ENCODE measurements at regions not wholly inside any gene's neighbourhood (a gene's known extent, or its start where the extent isn't known, plus 50 kb on each side); places are given as distances from the start of the nearest gene placed in this dataset.
A peak's percentile ranks its signal among the peaks of the same experiment; 100 is the strongest.

GRCh38 chr2:8282858-8283252, 399.0 kb upstream of the ID2 start:
- no peak for DNase-seq (ENCODE audit: low spot score)

GRCh38 chr2:8285081-8285480, 396.8 kb upstream of the ID2 start:
- no peak for DNase-seq (ENCODE audit: low spot score)

DNA sequence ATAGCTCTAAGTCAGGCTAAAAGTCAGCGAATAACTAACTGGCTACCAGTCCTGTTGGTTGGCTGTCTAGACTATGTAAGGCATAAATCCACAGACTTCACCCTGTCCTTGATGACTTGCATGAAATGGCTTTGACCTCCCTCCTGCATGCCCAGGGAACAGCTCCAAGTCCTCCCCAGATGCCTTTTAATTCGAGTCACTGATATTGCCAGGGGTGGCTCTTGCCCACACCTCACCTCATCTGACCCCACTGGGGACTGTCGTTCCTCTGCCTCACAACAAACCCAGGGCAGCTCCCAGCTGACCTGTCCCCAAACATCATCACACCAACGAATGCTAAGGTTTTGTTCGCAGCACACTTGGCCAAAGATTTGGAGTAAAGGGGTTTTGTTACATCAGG, 396.0 kb upstream of the ID2 start:
- no peak for DNase-seq (ENCODE audit: low spot score)

DNA sequence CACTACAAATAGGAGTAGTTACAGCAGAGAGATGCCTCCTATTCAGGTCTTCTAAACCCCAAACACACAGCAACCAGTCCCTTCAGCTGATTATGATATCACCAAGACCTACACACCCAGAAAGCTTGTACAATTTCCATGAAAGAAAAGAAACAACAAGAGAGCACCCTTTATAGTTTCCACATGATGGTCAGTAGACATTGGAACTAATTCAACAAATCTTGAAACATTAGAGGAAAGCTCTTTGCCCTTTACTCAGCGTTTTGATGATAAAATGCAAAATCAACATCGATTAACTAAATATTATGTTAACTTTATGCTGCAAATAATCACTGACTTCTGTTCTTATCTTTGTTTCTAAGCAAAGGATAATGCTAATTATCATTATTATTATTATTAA, 393.6 kb upstream of the ID2 start:
- DNase-seq (ENCODE audit: low spot score): no peak

- no peak for DNase-seq (ENCODE audit: low spot score)
Measured at GRCh38 chr2:8289111-8289510, 392.7 kb upstream of the ID2 start.

DNA sequence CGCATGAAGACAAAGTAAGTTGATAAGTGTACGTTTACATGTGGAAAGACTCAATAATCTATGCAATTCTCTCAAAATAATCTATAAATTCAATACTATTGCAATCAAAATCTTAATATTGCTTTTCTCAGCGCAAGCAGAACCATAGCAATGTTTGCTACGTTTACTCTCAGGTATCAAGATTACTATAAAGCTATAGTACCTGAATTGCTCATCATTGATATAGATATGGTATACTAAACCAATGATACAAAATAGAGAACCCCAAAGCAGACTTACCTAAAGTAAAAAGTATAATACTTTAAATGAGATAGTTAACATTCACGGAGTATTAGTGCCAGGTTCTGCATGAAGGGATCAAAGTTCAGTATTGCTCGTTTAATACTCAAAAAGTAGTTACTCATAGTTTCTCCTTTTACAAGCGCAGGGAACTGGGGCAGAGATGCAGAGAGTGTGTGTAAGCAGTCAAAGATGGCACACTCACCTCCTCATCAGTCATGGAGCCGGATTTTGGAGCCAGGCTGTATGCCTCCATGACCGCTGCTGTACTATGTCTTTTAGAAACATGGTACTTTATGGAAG, 391.0 kb upstream of the ID2 start:
- DNase-seq (ENCODE audit: low spot score): no peak

GRCh38 chr2:8296306-8296705, 385.6 kb upstream of the ID2 start:
- DNase-seq (ENCODE audit: low spot score): no peak

GRCh38 chr2:8297376-8298231, 384.3 kb upstream of the ID2 start:
- DNase-seq (ENCODE audit: low spot score): no peak

DNA sequence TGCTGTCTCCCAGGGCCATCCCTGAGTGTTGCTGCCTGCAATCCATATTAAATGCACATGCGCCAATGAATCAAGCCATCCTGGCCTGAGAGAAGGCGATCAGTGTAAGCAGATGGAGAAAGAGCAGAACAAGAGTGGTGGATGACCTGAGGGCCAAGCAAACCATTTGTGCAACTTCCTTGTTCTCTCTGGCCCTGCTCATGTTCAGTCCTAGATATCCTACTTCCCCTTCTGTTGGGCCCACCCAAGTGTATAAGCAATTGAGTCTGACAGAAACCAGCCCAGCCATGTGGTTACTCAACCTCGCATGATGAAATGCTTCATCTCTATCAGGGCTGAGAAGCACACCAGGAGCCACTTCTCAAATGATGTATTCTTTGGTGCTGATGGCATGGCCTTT, 383.1 kb upstream of the ID2 start:
- DNase-seq (ENCODE audit: low spot score): no peak

GRCh38 chr2:8300216-8300615, 381.6 kb upstream of the ID2 start:
- DNase-seq (ENCODE audit: low spot score): no peak

GRCh38 chr2:8300905-8301304, 381.0 kb upstream of the ID2 start:
- no peak for DNase-seq (ENCODE audit: low spot score)

DNA sequence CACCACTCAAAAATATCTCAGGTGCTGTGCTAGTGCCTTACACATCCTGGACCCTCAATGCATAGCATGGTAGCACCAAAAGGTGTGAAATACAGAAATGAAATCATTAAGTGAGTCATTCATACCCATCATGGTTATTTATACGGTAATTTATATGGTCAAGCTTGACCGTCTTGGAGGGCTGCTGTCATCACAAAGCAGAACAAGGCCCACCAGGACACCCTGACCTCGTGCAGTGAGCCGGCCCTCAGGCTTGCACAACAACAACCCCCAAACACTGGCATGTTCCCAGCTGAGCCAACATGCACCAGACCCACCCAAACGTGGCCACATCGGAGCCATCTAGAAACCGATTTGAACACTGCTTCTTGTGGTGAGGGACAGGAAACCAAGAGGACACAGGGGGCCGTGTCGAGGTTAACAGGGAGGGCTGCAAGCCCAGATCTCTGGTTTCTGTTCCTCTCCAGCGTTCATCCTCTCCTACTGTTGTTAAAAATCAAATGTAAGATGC, 378.5 kb upstream of the ID2 start:
- no peak for DNase-seq (ENCODE audit: low spot score)

DNA sequence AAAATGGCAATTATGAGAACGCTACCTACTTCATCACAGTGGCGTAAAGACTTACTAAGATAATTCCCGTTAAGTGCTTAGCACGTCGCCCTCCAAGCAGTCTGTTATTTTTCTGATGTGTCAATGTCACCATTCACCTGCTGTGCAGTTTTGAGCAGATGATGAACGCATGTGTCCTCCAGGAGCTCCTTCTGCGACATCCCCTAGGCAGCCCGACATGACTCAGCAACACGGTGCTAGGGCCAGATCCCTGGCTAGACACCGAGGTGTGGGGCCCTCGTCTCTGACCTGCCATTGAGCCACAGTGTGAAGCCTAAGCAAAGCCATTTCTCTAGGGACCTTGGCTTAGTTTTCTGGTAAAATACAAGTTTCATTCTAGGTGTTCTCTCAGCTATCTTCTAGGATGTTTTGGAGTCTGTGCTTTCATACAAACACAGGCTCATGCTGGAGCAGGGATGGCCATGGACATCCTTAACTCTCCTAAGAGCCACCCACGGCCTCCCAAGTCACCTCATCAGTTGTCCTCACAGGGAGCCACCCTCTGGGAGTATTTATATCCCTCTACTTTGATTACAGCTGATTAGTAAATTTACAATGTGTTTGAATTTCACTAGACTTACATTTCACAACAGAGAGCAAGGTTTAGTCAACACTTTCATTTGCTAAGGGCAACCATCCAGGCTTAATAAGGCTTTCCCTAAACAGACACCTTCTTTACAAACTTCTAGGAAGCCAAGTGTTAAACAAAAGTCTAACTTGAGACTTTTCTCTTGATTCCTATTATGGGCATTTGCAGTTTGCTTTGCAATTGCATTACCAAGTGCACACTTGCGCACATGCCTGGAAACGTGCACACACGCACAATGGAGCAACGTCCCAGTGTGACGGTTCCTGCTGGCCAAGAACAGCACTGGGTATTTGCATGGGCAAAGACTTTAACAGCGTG, 376.8 kb upstream of the ID2 start:
- DNase-seq (ENCODE audit: low spot score): no peak

DNA sequence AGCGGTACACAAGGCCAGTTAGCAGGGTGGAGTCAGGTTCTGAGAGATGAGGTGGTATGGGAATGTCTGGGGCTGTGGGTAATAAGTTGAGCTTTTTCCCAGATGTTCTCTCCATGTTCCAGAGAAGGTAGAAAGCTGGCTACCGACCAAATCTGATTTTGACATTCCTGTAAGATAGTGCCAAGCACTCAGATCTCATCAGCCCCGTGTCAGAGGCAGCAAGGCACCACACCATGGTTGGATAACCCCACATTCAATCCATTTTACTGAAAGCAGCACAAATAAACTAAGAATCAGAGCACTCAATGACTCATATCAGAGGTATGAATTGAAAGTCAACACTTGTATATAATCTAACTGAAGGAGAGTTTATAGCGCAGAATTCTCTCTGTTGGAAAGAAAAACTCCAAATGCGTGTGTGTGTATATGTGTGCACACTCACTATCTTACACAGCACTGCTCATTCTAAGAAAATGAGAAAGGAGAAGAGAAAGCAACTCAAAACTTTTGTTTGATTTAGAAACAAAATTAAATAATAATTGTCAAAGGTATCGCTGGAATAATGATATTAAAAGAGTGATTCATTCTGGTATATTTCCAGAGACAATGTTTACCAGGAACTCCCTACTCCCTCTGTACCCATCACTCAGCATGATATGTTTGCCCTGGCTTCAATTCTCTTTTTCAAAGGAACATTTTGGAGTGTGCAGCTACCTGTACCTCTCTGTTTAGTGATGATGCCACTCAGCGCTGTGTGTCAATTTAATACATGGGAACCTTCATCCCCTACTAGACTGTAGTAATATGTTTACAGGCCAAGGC, 375.1 kb upstream of the ID2 start:
- no peak for DNase-seq (ENCODE audit: low spot score)

- no peak for DNase-seq (ENCODE audit: low spot score)
Measured at GRCh38 chr2:8307606-8308180, 374.2 kb upstream of the ID2 start.

DNA sequence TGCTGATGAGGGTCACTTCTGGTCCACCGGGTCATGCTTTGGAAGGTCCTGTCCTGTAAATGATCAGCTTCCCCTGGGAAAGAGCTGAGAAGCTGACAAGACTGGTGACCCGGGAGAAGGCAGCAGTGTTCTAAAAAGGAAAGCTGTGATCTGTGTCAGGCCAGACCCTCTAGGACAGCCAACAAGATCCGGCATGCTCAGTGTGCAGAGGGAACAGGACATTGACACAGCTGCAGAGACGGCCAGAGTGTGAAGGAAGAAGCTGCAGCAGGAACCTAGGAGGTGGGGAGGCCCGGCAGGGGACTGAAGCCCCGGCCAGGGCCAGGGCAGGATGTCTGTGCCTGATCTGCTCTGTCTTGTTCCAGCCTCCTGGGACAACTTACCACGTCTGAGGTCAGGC, 372.7 kb upstream of the ID2 start:
- DNase-seq (ENCODE audit: low spot score): no peak

DNA sequence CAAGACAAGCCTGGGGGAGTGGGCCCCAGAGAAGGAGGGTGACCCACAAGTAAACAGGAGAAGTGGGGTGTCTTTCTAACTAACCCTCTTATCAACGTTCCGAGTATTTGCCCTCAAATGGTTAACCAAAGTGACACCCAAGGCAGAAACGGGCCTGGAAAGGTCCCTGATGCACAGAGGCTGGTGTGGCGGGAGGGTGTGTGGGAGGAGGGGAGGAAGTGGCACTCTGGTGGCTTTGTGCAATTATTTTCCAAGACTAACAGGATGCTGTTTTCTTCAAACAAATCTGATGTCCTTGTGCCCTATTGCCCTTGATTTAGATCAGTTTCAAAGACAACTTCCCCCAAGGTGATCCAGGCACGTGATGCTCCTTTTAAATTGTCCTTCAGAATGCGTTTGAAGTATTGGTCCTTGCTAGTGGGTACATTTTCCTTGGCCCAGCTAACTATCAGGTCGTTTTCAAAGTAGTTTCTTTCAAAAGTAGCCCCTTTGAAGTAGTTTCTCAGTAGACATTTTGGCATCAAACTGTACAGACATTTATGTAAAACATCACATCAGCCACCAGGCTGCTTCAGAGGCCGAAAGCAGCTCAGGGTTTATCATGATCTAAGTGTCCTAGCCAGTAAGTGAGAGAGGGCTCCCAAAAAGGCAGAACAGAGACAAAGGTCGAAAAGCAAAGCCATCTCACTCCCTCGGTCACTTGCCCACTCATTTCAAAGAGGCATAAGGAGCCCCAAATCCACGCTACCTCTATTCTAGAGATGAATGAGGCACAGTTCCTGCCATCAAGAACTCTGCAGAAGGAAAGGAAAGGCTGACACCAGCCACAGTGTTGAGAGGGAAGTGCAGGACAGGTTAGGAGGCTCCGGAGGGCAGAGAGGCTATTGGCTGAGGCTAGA, 371.1 kb upstream of the ID2 start:
- no peak for DNase-seq (ENCODE audit: low spot score)

DNA sequence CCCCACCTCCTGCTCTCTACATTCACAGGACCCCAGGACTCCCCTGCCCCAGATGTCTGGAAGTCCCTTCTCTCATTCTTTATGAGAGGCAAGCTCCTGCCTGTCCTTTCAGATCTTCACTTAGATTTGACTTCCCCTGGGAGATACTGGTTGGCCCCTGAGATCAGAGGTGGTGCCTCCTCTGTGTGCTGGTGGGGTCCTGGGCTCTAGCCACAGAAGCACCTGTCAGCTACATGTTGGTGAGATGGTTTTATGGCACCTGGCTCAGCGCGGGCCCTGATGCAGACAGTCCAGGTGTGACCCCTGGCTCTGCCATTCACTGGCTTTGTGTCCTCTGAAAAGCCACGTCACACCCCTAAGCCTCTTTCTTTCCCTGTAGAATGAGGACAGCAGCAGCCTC, 369.6 kb upstream of the ID2 start:
- DNase-seq (ENCODE audit: low spot score): no peak

- DNase-seq (ENCODE audit: low spot score): peak; percentile 22
Measured at GRCh38 chr2:8312861-8313830, 368.7 kb upstream of the ID2 start.

Data from COLO829 (cell line).